ENCODE measurements at regions not wholly inside any gene's neighbourhood (a gene's known extent, or its start where the extent isn't known, plus 50 kb on each side); places are given as distances from the start of the nearest gene placed in this dataset.

DNA sequence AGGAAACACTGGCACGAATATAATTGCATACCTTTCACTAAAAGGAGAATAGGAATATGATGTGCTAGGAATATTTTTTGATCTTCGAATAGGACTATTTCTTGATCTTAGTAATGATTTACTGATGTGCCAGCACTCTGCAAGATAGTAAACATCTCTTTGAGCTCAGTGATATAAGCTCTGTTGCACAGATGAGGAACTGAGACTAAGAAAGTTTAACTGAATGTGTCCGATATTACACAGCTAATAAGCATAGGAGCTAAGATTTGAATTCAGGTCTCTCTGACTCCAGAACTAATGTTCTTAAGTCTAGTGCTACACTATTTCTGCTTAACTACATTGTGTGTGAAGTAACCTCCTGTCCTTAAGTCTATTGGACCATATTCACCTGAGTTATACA lies 98.4 kb upstream of the PTPRZ1 start:
- in situ Hi-C loops (cut with MboI; ENCODE audit: low sequenced_read_pairs) (no loop called here), dilution Hi-C loops (cut with HindIII; ENCODE audit: low sequenced_read_pairs, unreplicated experiment) (no loop called here), intact Hi-C loops (cut with micrococcal nuclease) (no loop called here)
- H3K79me1 ChIP-seq (ENCODE audit: low read depth in 1 of 2, low read length in 2 of 2) = no peaks in the 10 kb centered on the region
- H3K27ac ChIP-seq (ENCODE audit: insufficient read depth, low read length) = no peak overlapping the region
- no peak for ATAC-seq (ENCODE audit: low read depth)
- no peak overlapping the region for H2BK120ac ChIP-seq (ENCODE audit: low read depth, low read length)
- no peak overlapping the region for H3K23ac ChIP-seq (ENCODE audit: low read depth, low read length)
- H3K4ac ChIP-seq (ENCODE audit: low read depth, low read length) = no peak overlapping the region
- no peak overlapping the region for H2AK5ac ChIP-seq (ENCODE audit: low read depth, low read length)
- 60% methylated on average over 1 of the region's 3 CpGs; no CpG with 5 or more reads in 1 of the 2 experiments for WGBS, 2 experiments (ENCODE audit: extremely low coverage in 2 of 2, insufficient read length in 1 of 2)
- no peak overlapping the region for H2BK20ac ChIP-seq (ENCODE audit: low read depth, low read length)
- H3K14ac ChIP-seq (replicated peaks; ENCODE audit: low read depth, low read length) = no peak overlapping the region
- no peaks in the 10 kb centered on the region for H4K20me1 ChIP-seq (ENCODE audit: insufficient read depth, low read length)
- no peak overlapping the region for H4K91ac ChIP-seq (ENCODE audit: insufficient read depth, low read depth, low read length)
- H3K9ac ChIP-seq (ENCODE audit: low read depth, low read length) = no peak overlapping the region
- no peak overlapping the region for H2AK9ac ChIP-seq (replicated peaks; ENCODE audit: low read depth, low read length, poor library complexity)
- no peaks in the 10 kb centered on the region for H3K27me3 ChIP-seq (ENCODE audit: control insufficient read depth, insufficient read depth, low read length)
- no peak overlapping the region for H2BK15ac ChIP-seq (ENCODE audit: low read depth, low read length)
- TF ChIP-seq RCOR1 (IDR thresholded peaks at IDR 0.05; ENCODE audit: insufficient replicate concordance, low read length) (no peak), SMC3 (IDR thresholded peaks at IDR 0.05; ENCODE audit: low read depth, low read length) (no peak), NFE2L2 (IDR thresholded peaks at IDR 0.05; ENCODE audit: low read depth, low read length) (no peak), FOS (IDR thresholded peaks at IDR 0.05; ENCODE audit: low read depth, low read length) (no peak), POLR2A (IDR thresholded peaks at IDR 0.05; ENCODE audit: low read depth, low read length) (no peak), BHLHE40 (IDR thresholded peaks at IDR 0.05; ENCODE audit: low read depth, low read length) (no peak), MAFK (IDR thresholded peaks at IDR 0.05; ENCODE audit: low read depth, low read length) (no peak)
- TF ChIP-seq, protein P1, sequence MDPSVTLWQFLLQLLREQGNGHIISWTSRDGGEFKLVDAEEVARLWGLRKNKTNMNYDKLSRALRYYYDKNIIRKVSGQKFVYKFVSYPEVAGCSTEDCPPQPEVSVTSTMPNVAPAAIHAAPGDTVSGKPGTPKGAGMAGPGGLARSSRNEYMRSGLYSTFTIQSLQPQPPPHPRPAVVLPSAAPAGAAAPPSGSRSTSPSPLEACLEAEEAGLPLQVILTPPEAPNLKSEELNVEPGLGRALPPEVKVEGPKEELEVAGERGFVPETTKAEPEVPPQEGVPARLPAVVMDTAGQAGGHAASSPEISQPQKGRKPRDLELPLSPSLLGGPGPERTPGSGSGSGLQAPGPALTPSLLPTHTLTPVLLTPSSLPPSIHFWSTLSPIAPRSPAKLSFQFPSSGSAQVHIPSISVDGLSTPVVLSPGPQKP (IDR thresholded peaks at IDR 0.05; ENCODE audit: borderline replicate concordance, low read depth, low read length) = no peak
- H4K8ac ChIP-seq (ENCODE audit: low read depth in 2 of 2, low read length in 2 of 2) = no peak overlapping the region
- no peak overlapping the region for H3K18ac ChIP-seq (ENCODE audit: low read depth, low read length)
- no peak overlapping the region for H3K56ac ChIP-seq (ENCODE audit: extremely low read depth, insufficient read depth, low read length)
- H3K9me1 ChIP-seq (ENCODE audit: insufficient read depth, low read length) = no peaks in the 10 kb centered on the region
- no peaks in the 10 kb centered on the region for H3K36me3 ChIP-seq (ENCODE audit: control insufficient read depth, insufficient read depth, low read length)
- DNase-seq = no peak
- H3K4me3 ChIP-seq (ENCODE audit: insufficient read depth, low read depth, low read length) = no peak overlapping the region
- H4K5ac ChIP-seq (ENCODE audit: low read depth, low read length) = no peak overlapping the region
- no TSS peak for BruUV-seq (replicated peaks)
- no peak overlapping the region for H2BK5ac ChIP-seq (ENCODE audit: low read depth, low read length, poor library complexity, severe bottlenecking)
- no peak overlapping the region for H3K4me2 ChIP-seq (ENCODE audit: low read depth, low read length)
- H3K9me3 ChIP-seq (ENCODE audit: control insufficient read depth, insufficient read depth, low read length) = no peaks in the 10 kb centered on the region
- H3K4me1 ChIP-seq (ENCODE audit: control insufficient read depth, insufficient read depth, low read length) = no peaks in the 10 kb centered on the region
- no peak overlapping the region for H2AFZ ChIP-seq (replicated peaks; ENCODE audit: low read length, poor library complexity)
- ChIA-PET CTCF (interaction anchor here (0.8 kb wide), 1 partner anchor 23 kb away, joined by 4 read pairs; no protein-coding TSS in a partner anchor), POLR2A (ENCODE audit: unreplicated experiment) (no interaction called here)

Measured in IMR-90 (cell line).